HG03196 (cell line): ENCODE measurements at regions not wholly inside any gene's neighbourhood (a gene's known extent, or its start where the extent isn't known, plus 50 kb on each side); places are given as distances from the start of the nearest gene placed in this dataset.

Experiments
- ATAC-seq: cut with Tn5 transposase; IDR thresholded peaks from one replicate; pipeline ENCODE4 v1.9.1; 2021; ENCODE audit not compliant: unreplicated experiment

- no peak for ATAC-seq
Observed at GRCh38 chr1:95982711-95983110, 738.9 kb upstream of the PTBP2 start.

- ATAC-seq: no peak
Observed at GRCh38 chr1:95983831-95984230, 737.8 kb upstream of the PTBP2 start.

DNA sequence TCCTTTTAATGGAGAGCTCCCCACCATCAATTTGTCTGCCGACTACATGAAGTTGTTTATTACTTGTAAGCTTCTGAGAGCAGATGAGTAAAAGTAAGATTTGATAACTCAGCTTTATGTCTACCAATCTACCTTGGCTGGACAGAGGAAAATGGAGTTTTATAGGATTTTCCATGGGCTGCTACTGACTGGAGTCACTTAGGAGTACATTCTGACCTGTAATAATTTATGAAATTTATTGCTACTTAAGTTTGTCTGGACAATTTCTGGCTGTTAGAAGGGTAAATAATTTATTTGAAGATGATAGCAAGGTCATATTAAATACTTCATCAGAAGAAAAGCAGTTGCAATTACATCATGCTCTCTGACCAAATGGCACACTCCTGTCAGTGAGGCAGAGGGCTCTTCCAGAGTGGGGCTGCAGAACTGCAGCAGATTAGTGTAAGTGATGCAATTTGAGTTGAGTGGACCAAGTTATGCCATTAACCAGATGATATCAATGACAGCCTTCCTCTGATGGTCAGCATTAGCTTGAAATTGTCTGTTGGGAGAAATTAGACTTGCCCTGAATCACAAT is 736.7 kb upstream of the PTBP2 start:
- no peak for ATAC-seq

GRCh38 chr1:95990033-95990432 is 731.6 kb upstream of the PTBP2 start:
- no peak for ATAC-seq

DNA sequence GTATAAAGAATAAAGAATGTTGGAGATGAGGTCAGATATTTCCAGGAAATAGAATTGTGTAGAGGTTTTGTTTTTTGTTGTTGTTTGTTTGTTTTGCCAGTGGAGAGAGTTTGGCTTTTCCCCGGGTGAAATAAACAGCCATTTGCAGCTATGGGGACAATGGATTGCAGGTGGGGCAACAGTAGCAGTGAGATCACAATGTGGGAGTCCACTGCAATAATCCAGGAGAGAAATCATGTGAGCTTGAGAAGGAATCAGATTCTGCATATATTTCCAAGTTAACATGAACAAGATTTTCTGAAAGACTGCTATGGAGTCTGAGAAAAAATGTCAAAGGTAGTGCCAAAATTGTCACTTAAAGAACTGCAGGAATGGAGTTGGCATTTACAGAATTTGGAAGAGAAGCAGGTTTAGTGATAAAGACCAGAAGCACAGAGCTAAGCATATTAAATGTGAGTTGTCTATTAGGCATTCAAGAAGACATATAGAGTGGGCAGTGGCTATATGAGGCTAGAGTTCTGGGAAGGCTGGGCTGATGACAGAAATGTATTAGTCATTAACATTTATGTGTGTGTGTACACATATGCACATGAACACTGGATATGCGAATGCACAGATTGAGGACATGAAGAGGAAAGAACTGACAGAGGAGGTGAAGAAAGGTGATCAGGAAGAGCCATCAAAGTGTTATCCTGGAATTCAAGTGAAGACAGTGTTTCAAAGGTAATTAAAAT is 729.6 kb upstream of the PTBP2 start:
- ATAC-seq: no peak

- ATAC-seq: no peak
Observed at GRCh38 chr1:95994643-95995042, 726.9 kb upstream of the PTBP2 start.

DNA sequence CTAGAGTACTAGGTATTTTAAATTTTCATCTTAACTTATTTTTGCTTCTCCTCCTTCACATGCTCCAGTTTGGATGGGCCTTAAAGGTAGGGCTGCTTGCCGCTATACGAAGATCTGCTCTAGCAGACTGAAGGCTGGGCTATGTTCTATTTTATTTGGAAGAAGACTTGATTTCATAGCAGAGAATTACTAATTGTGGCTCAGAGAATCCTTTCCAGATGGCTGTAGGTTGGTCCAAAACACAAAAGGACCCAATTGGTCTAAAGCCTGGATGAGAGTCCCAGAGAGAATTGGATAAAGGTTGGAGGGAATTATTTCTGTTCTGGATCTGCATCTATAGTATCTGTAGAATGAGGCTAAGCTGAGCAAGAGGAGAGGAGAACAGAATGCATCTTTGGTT is 719.4 kb upstream of the PTBP2 start:
- ATAC-seq: no peak

DNA sequence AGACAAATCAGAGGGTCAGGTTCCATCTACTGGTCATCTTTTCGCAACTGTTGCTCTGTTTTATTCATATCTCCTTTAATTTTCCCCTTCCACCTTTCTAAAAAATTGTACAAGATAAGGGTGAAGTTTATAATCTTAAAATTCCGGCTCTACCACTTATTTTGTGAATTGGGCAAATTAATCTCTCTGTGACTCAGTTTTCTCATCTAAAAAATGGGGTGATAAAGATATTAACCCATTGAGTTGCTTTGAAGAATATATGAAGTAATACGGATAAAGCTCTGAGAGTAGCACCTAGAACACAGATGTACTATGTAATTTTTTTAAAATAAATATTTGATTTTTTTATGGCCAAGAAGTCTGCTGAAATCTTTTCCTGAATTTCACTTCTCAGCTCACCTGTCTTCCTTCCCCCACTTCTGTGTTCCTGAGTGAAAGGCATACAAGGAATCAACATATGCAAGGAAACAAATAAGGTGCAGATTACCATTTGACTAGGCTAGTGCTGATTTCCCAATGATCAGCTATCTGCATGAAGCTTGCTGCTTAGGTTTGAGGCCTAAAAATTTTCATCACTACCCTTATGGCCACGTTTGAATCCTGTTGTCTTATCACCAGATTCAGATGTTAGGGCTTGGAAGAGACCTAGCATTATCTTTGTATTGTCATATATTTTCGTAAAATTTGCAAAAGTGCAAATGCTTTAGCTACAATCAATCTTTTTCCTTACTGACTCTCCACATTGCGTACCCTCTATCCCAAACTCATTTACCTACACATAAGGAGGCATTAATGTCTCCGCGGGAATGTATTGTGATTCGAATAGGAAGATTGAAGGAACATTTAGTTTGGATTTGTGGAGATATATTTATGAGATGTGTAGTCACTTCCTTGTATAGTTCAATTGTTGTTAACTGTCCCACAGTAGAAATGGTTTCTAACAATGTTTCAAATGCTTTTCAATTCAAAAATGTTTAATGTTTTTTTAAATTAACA is 718.3 kb upstream of the PTBP2 start:
- no peak for ATAC-seq

DNA sequence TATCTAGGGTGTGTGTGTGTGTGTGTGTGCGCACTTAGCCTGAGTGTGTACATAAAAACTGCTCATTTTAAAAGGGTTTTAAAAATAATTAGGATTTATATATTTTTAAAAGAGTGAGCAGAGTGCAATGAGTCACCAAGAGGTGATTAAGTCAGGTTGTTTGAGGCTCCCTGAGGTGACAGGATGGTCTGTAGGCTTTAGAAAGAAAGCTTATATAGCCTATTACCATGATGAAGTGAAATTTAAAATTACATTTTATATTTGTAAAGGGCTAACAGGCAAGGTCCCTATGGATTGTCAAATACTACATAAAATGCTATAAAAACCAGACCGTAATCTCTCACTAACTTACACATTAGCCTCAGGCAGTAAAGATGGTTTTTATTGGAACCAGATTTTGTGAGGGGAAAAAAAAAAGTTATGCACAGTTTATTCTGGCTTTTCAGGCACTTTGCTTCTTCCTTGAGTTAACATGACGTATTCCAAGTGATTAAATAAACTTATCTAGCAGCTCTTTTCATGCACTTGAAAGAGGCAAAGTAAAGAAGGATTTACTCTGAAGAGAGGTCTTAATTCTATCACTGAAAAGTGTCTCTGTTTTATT is 711.7 kb upstream of the PTBP2 start:
- ATAC-seq: no peak

GRCh38 chr1:96011606-96012005 is 710.0 kb upstream of the PTBP2 start:
- no peak for ATAC-seq

DNA sequence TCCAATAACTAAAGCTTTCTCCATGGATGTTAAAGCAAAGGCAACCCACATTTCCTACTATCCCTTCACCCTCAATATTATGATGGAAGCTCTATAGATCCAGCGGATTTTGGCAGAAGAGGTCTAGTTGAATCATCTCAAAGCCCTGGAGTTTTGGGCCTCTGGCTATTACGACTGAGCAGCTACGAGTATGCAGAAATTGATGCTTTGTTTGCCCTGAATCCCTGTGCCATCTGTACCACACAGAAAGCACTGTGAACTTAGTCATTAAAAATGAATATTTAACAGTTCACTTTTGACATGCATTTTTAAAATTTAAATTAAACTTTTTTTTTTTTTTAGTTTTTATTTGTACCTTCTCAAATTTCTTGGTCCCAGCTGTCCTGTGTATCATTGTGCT is 705.4 kb upstream of the PTBP2 start:
- no peak for ATAC-seq

DNA sequence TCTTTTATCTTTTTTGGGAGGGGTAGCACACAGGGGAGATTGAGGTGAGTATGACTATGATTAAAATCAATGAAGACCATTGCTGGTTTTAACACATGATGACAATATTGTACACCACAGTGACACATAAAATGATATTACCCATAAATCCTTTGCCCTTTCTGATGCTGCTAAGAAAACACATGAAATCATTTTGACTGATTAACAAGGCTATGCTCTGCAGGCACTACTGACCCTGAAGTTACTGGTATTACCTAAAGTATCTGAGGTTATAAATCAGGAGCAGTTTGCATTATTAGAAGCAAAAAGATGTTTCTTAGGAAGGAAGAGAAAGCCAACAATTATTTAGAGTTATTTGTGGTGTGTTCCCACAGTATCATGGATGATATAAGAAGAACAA is 701.2 kb upstream of the PTBP2 start:
- ATAC-seq: no peak

DNA sequence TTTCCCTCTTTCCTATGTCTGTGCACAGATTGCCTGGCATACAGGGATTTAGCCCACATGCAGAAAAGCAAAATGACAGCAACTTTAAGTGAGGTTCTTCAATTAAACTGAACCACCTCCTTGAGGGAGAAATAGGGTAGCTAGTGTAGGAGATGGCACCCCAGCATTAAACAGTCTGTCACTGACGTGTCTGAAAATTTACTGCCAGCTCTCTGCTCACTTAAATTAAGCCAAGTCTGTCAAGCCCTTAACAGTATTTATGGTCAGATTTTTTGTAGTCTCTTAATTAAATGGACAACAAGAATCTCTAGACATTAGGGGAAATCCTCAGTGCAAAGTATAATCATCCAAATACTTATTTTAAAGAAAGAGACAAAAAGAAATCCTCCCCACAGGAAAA is 696.5 kb upstream of the PTBP2 start:
- no peak for ATAC-seq

DNA sequence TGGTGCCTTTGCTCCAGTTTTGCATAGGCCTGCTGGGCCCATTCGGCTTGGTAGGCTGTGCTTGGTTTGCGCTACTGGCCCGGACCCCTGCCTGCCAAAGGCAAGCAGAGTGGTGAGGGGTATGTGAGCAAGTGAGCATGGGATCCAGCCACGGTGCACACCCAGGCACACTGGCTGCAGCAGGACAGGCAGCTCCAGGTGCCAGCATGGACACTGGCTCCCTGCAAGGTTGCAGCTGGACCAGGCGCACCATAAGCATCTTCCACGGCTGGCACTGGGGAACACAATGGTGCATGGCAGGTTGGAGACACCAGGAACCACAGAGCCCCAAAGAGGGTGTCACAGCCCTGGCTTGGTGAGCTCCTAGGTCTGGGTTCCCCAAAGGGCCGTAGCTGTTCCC is 693.5 kb upstream of the PTBP2 start:
- no peak for ATAC-seq

- ATAC-seq: no peak
Observed at GRCh38 chr1:96030312-96030711, 691.3 kb upstream of the PTBP2 start.

GRCh38 chr1:96034006-96034405 is 687.6 kb upstream of the PTBP2 start:
- ATAC-seq: no peak

- no peak for ATAC-seq
Observed at GRCh38 chr1:96036763-96037162, 684.8 kb upstream of the PTBP2 start.

- ATAC-seq: no peak
Observed at GRCh38 chr1:96038636-96039035, 682.9 kb upstream of the PTBP2 start.

GRCh38 chr1:96039910-96040309 is 681.7 kb upstream of the PTBP2 start:
- ATAC-seq: no peak

DNA sequence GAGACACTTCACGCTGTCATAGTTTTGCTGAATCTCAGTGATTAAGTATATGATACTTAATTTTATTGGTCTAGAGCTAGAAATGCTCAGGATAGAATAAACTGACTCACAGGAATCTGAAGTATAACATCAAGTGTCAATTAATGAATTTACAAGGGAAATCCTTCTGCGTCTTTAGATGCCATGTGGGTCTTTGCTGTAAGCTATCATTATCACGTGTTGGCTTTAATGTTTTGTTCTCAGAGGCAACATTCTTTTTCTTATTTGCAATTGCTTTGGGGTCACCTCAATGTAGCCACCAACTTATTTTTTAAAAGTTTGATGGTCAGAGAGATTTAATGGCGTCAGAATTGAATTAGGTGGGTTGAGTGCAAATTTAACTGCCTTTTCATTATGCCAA is 680.1 kb upstream of the PTBP2 start:
- no peak for ATAC-seq

- no peak for ATAC-seq
Observed at GRCh38 chr1:96048572-96049212, 672.9 kb upstream of the PTBP2 start.
